HFF-Myc (cell line): ENCODE measurements at regions not wholly inside any gene's neighbourhood (a gene's known extent, or its start where the extent isn't known, plus 50 kb on each side); places are given as distances from the start of the nearest gene placed in this dataset.

Experiments used
- DNase-seq: peaks from one replicate; pipeline ENCODE4 v3.0.0-alpha.2; 2011; ENCODE audit warnings: low read depth; ENCODE audit errors: extremely low read depth
- H3K4me3 ChIP-seq: replicated peaks from 2 replicates; pipeline ENCODE4 v1.5.1; 2011; ENCODE audit warnings: low read depth, mild to moderate bottlenecking, control low read depth, low read length
- CTCF ChIP-seq: IDR thresholded peaks from 2 replicates; pipeline ENCODE4 v1.5.1; 2012; ENCODE audit warnings: mild to moderate bottlenecking, low read depth, low read length, control low read depth; ENCODE audit errors: missing control alignments

GRCh38 chr18:61749546-61749945 is 143.3 kb downstream of the RNF152 start:
- DNase-seq = no peak
- TF ChIP-seq CTCF = no peak
- no peak overlapping the region for H3K4me3 ChIP-seq

DNA sequence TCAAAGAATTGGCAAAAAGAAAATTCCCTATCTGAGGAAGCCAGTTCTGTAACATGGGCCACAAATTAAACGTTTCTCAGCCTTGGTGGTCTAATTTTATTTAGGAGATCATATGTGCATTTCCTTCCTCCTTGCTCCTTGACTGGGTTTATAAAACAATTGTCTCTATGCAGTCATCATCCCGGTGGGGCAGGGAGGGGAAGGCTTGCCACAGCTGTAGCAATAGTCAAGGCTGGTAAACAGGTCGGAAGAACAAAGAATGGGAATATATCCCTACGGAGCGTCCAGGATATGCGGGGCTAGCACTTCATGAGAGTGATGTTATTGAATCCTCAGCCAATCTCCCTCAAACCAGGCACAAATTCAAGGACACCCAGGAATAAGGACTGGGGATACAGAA is 143.8 kb downstream of the RNF152 start:
- no peak overlapping the region for H3K4me3 ChIP-seq
- no peak for DNase-seq
- TF ChIP-seq CTCF = no peak

DNA sequence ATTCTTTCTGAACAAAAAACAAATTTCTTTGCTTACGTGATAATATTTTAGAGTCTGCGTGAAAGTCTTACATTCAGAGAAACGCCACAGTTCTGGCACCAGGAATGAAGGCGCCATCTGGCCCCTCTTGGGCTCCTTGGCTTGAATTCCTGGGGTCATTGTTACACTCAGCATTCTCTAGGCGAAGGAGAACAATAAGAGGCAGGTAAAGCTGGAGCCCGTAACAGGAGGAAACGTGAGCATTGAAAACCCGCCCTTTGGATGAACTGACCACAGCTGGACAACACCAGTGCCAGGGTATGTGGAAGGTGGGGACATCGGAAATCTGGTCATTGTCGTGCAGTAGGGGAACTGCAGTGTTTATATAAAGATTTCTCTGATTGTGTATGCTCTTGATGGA is 144.8 kb downstream of the RNF152 start:
- DNase-seq = no peak
- no peak for TF ChIP-seq CTCF
- no peak overlapping the region for H3K4me3 ChIP-seq

- no peak for DNase-seq
- H3K4me3 ChIP-seq = no peak overlapping the region
- no peak for TF ChIP-seq CTCF
Observed at GRCh38 chr18:61743775-61744531, 148.9 kb downstream of the RNF152 start.

- no peak for DNase-seq
- no peak for TF ChIP-seq CTCF
- no peak overlapping the region for H3K4me3 ChIP-seq
Observed at GRCh38 chr18:61742565-61743429, 150.0 kb downstream of the RNF152 start.

- TF ChIP-seq CTCF = no peak
- no peak overlapping the region for H3K4me3 ChIP-seq
- DNase-seq = no peak
Observed at GRCh38 chr18:61741881-61742454, 150.8 kb downstream of the RNF152 start.
